Suprapubic skin (tissue), 4 donors: ENCODE measurements at regions not wholly inside any gene's neighbourhood (a gene's known extent, or its start where the extent isn't known, plus 50 kb on each side); places are given as distances from the start of the nearest gene placed in this dataset.

ENCODE experiments used
- POLR2A ChIP-seq, 2 donors: fragments of 450-650 bp; IDR thresholded peaks; one replicate each; pipeline ENCODE4 v1.6.1; 2017; ENCODE audit warnings: antibody characterized with exemption in 2 of 2, mild to moderate bottlenecking in 2 of 2, moderate library complexity in 2 of 2
- POLR2AphosphoS5 ChIP-seq, 3 donors: sonication (generic); formaldehyde crosslinking; IDR thresholded peaks; one replicate each; pipeline ENCODE4 v1.6.1; 2017; ENCODE audit warnings: antibody characterized with exemption in 3 of 3
- TF ChIP-seq, protein P1 (sequence below), 2 donors: fragments of 200-600 bp in 1 of 2; fragments of 450-650 bp in 1 of 2; sonication (generic) in 1 of 2; IDR thresholded peaks; one replicate each; pipeline ENCODE4 v1.5.1; 2016 to 2019; ENCODE audit warnings: antibody characterized with exemption in 2 of 2, mild to moderate bottlenecking in 1 of 2, moderate library complexity in 1 of 2

DNA sequence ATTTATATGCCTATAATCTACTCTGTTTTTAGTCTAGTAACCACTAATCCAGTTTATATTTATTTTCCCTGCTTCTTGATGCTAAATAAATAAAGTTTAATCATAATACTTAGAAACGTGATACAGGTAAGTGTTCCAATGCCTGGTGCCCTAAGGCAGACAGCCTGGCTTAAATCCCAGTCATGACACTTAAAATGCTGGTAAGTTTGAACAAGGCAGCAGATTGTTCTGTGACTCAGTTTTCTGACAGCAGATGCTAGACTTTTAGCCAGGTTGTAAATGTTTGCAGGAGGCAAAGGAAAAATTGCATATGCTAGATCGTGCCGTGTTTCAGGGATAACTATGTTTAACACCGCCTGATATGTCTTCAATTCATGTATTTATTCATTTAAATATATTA is 2661.6 kb downstream of the PCDH7 start:
- TF ChIP-seq, protein P1, sequence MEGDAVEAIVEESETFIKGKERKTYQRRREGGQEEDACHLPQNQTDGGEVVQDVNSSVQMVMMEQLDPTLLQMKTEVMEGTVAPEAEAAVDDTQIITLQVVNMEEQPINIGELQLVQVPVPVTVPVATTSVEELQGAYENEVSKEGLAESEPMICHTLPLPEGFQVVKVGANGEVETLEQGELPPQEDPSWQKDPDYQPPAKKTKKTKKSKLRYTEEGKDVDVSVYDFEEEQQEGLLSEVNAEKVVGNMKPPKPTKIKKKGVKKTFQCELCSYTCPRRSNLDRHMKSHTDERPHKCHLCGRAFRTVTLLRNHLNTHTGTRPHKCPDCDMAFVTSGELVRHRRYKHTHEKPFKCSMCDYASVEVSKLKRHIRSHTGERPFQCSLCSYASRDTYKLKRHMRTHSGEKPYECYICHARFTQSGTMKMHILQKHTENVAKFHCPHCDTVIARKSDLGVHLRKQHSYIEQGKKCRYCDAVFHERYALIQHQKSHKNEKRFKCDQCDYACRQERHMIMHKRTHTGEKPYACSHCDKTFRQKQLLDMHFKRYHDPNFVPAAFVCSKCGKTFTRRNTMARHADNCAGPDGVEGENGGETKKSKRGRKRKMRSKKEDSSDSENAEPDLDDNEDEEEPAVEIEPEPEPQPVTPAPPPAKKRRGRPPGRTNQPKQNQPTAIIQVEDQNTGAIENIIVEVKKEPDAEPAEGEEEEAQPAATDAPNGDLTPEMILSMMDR (IDR thresholded peaks at IDR 0.05) = no peak
- TF ChIP-seq POLR2AphosphoS5 (IDR thresholded peaks at IDR 0.05) (no peak), POLR2A (IDR thresholded peaks at IDR 0.05) (no peak)
